IMR-90 (cell line): ENCODE measurements at regions not wholly inside any gene's neighbourhood (a gene's known extent, or its start where the extent isn't known, plus 50 kb on each side); places are given as distances from the start of the nearest gene placed in this dataset.

Experiments used
- ATAC-seq: fragments of 200-7000 bp; cut with Tn5 transposase; 2 replicates; pipeline ENCODE4 v1.9.1; 2020; ENCODE audit warnings: low read depth, mild to moderate bottlenecking, moderate library complexity
- BruUV-seq: library from RNA; stranded (reverse); fragments of 400-500 nt; replicated peaks from 2 replicates; lab custom pipeline; 2021; lab: Mats Ljungman, UMichigan
- CTCF ChIA-PET: fragments of 300-600 bp; formaldehyde crosslinking; extraction: SDS; loops from one replicate; lab custom pipeline; 2021; ENCODE audit warnings: antibody characterized with exemption; lab: Yijun Ruan, JAX
- POLR2A ChIA-PET: fragments of 300-600 bp; sonication (Branson Sonifier 250); formaldehyde crosslinking; loops from one replicate; lab custom pipeline; 2022; ENCODE audit warnings: antibody characterized with exemption; ENCODE audit not compliant: unreplicated experiment; lab: Charles Lee
- DNase-seq: peaks from one replicate; pipeline ENCODE4 v3.0.0; 2013
- H2AFZ ChIP-seq: replicated peaks from 2 replicates; pipeline ENCODE3; 2013; ENCODE audit warnings: low read length, mild to moderate bottlenecking; ENCODE audit not compliant: poor library complexity
- H2AK5ac ChIP-seq: 2 replicates; pipeline ENCODE4 v1.6.1; 2013; ENCODE audit warnings: low read depth, low read length, inconsistent platforms
- H2AK9ac ChIP-seq: replicated peaks from 2 replicates; pipeline ENCODE3; 2013; ENCODE audit warnings: mild to moderate bottlenecking, low read depth, low read length, moderate library complexity; ENCODE audit not compliant: poor library complexity
- H2BK120ac ChIP-seq: 2 replicates; pipeline ENCODE4 v1.6.1; 2013; ENCODE audit warnings: low read depth, low read length, inconsistent platforms
- H2BK15ac ChIP-seq: 3 replicates; pipeline ENCODE4 v1.6.1; 2013; ENCODE audit warnings: low read depth, low read length, inconsistent platforms
- H2BK20ac ChIP-seq: 2 replicates; pipeline ENCODE4 v1.6.1; 2013; ENCODE audit warnings: low read depth, mild to moderate bottlenecking, inconsistent platforms, low read length, moderate library complexity
- H2BK5ac ChIP-seq: 2 replicates; pipeline ENCODE4 v1.6.1; 2013; ENCODE audit warnings: mild to moderate bottlenecking, low read depth, low read length, inconsistent platforms; ENCODE audit not compliant: poor library complexity, severe bottlenecking
- H3K14ac ChIP-seq: replicated peaks from 2 replicates; pipeline ENCODE4 v1.6.1; 2013; ENCODE audit warnings: low read depth, low read length, inconsistent platforms
- H3K18ac ChIP-seq: 2 replicates; pipeline ENCODE4 v1.6.1; 2013; ENCODE audit warnings: low read depth, low read length, control low read depth
- H3K23ac ChIP-seq: 2 replicates; pipeline ENCODE4 v1.6.1; 2013; ENCODE audit warnings: low read depth, low read length, inconsistent platforms
- H3K27ac ChIP-seq: 2 replicates; pipeline ENCODE4 v1.5.1; 2013; ENCODE audit warnings: mild to moderate bottlenecking, control low read depth, low read length; ENCODE audit not compliant: insufficient read depth
- H3K27me3 ChIP-seq: 2 replicates; pipeline ENCODE4 v1.6.1; 2013; ENCODE audit warnings: low read length; ENCODE audit not compliant: control insufficient read depth, insufficient read depth
- H3K36me3 ChIP-seq: 2 replicates; pipeline ENCODE4 v1.6.1; 2013; ENCODE audit warnings: low read length, mixed read lengths; ENCODE audit not compliant: control insufficient read depth, insufficient read depth
- H3K4ac ChIP-seq: 2 replicates; pipeline ENCODE4 v1.6.1; 2013; ENCODE audit warnings: low read depth, low read length, inconsistent platforms
- H3K4me1 ChIP-seq: 2 replicates; pipeline ENCODE4 v1.6.1; 2013; ENCODE audit warnings: low read length, mixed read lengths; ENCODE audit not compliant: control insufficient read depth, insufficient read depth
- H3K4me2 ChIP-seq: 2 replicates; pipeline ENCODE4 v1.6.1; 2013; ENCODE audit warnings: low read depth, mild to moderate bottlenecking, control low read depth, low read length, moderate library complexity
- H3K4me3 ChIP-seq: 2 replicates; pipeline ENCODE4 v1.5.1; 2013; ENCODE audit warnings: low read depth, mild to moderate bottlenecking, control low read depth, low read length, moderate library complexity; ENCODE audit not compliant: insufficient read depth
- H3K56ac ChIP-seq: 2 replicates; pipeline ENCODE4 v1.6.1; 2013; ENCODE audit warnings: low read length, inconsistent platforms; ENCODE audit not compliant: insufficient read depth; ENCODE audit errors: extremely low read depth
- H3K79me1 ChIP-seq, 2 experiments: 2 replicates each; pipeline ENCODE4 v1.6.1; 2013; ENCODE audit warnings: low read length in 2 of 2, inconsistent platforms in 1 of 2, low read depth in 1 of 2
- H3K9ac ChIP-seq: 2 replicates; pipeline ENCODE4 v1.6.1; 2013; ENCODE audit warnings: low read depth, low read length, control low read depth
- H3K9me1 ChIP-seq: 2 replicates; pipeline ENCODE4 v1.6.1; 2013; ENCODE audit warnings: low read length, inconsistent platforms; ENCODE audit not compliant: insufficient read depth
- H3K9me3 ChIP-seq: 2 replicates; pipeline ENCODE4 v1.6.1; 2013; ENCODE audit warnings: low read length; ENCODE audit not compliant: control insufficient read depth, insufficient read depth
- H4K20me1 ChIP-seq: 2 replicates; pipeline ENCODE4 v1.6.1; 2013; ENCODE audit warnings: low read length, inconsistent platforms; ENCODE audit not compliant: insufficient read depth
- H4K5ac ChIP-seq: 2 replicates; pipeline ENCODE4 v1.6.1; 2013; ENCODE audit warnings: mild to moderate bottlenecking, low read depth, low read length, control low read depth
- H4K8ac ChIP-seq, 2 experiments: 2 replicates each; pipeline ENCODE4 v1.6.1; 2013; ENCODE audit warnings: low read depth in 2 of 2, low read length in 2 of 2, control low read depth in 1 of 2, inconsistent platforms in 1 of 2
- H4K91ac ChIP-seq: 2 replicates; pipeline ENCODE4 v1.6.1; 2013; ENCODE audit warnings: low read depth, low read length, inconsistent platforms; ENCODE audit not compliant: insufficient read depth
- MAFK ChIP-seq: IDR thresholded peaks from 2 replicates; pipeline ENCODE4 v1.6.1; 2012; ENCODE audit warnings: low read depth, low read length, improper control_type of control experiment
- RCOR1 ChIP-seq: IDR thresholded peaks from 2 replicates; pipeline ENCODE4 v1.6.1; 2012; ENCODE audit warnings: mild to moderate bottlenecking, low read length, improper control_type of control experiment; ENCODE audit not compliant: insufficient replicate concordance
- WGBS, 2 experiments: methylation state at CpG; one replicate each; pipeline versions ENCODE4 v1.1.5 to v1.1.7; 2013; ENCODE audit warnings: missing lambda C conversion rate in 2 of 2; ENCODE audit not compliant: insufficient read length in 1 of 2; ENCODE audit errors: extremely low coverage in 2 of 2; 5-methylcytosine and 5-hydroxymethylcytosine counted together
- dilution Hi-C: fragments of 300-500 bp; cut with HindIII; formaldehyde crosslinking; loops from one replicate; pipeline ENCODE4 v1.14.3; 2018; ENCODE audit warnings: low sequenced_read_pairs; ENCODE audit not compliant: unreplicated experiment
- in situ Hi-C: fragments of 300-500 bp; cut with MboI; formaldehyde crosslinking; loops from 3 replicates; pipeline ENCODE4 v1.14.3; 2019; ENCODE audit warnings: low sequenced_read_pairs, inconsistent platforms, mixed read lengths
- intact Hi-C: fragments of 100-400 bp; cut with micrococcal nuclease; formaldehyde crosslinking; loops from 2 replicates; pipeline ENCODE4 v1.10.0; 2022

- peak; percentile 36 for DNase-seq
- Histone ChIP-seq H2AFZ (no peak overlapping the region), H2AK9ac (no peak overlapping the region), H4K91ac (no peak overlapping the region), H3K9me1 (no peaks in the 10 kb centered on the region), H2BK5ac (no peak overlapping the region), H2BK20ac (no peak overlapping the region), H3K18ac (no peak overlapping the region), H3K4me2 (no peak overlapping the region), H3K4me3 (no peak overlapping the region), H3K9me3 (no peaks in the 10 kb centered on the region), H2AK5ac (no peak overlapping the region), H3K9ac (no peak overlapping the region), H3K23ac (no peak overlapping the region), H3K14ac (no peak overlapping the region), H4K5ac (no peak overlapping the region), H2BK15ac (no peak overlapping the region), H3K79me1 (no peaks in the 10 kb centered on the region), H3K4me1 (no peaks in the 10 kb centered on the region; the same call in 1 of the 2 replicates), H3K27me3 (peaks cover 3% of the 10 kb centered on the region), H3K27ac (no peak overlapping the region), H4K20me1 (no peaks in the 10 kb centered on the region), H4K8ac (no peak overlapping the region), H2BK120ac (no peak overlapping the region), H3K36me3 (no peaks in the 10 kb centered on the region), H3K56ac (no peak overlapping the region), H3K4ac (no peak overlapping the region)
- TF ChIP-seq RCOR1 (no peak), MAFK (peak; percentile 50)
- intact Hi-C loops (no loop called here), in situ Hi-C loops (no loop called here), dilution Hi-C loops (no loop called here)
- ChIA-PET POLR2A (no interaction called here), CTCF (no interaction called here)
- peak; percentile 63 for ATAC-seq
- no CpG with 5 or more reads among the region's 2 CpGs for WGBS, 2 experiments
- no TSS peak for BruUV-seq
These were observed 671.6 kb downstream of the DIAPH3 start for GRCh38 chr13:59492030-59492636.
